ENCODE measurements at regions not wholly inside any gene's neighbourhood (a gene's known extent, or its start where the extent isn't known, plus 50 kb on each side); places are given as distances from the start of the nearest gene placed in this dataset.
"Not testable (repeated sequence)": the region's sequence is repeated elsewhere in the genome, so short reads cannot be mapped to it uniquely, and the experiment has no call there.

DNA sequence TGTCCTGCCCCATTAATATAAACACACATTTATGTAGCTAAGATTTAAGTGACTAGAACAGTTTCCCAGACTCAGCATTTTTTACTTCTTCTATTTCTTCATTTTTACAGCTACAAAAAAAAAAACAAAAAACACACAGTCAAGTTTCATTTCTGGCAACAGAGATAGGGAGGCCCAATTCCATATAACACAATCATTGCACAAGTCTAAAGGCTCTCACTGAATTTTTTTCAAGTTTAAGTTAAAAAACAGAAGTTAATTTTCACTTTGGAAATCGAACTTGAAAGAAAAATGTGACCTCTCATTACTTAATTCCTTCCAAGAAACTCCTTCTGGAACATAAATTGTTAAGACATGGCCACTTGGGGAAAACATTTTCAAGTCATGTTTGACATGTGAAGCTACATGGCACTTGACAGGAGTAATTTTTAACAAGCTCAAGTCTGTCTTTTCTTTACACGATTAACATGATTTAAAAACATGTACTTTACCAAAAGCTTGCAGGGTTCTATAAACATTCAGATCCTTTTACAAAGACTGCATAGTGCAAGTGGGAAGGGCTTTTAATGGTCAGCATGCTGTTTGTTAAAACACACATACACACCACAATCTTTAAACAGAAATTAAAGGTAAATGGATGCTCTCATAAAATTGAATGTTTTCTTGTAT, 100.1 kb upstream of the CCDC28A start:
- Histone ChIP-seq H2AFZ (ENCODE audit: low read depth, low read length) (no peak overlapping the region), H3K27me3 (ENCODE audit: insufficient read depth, low read length, poor library complexity) (no peaks in the 10 kb centered on the region), H3K9ac (ENCODE audit: low read depth, low read length) (no peak overlapping the region), H3K4me1 (ENCODE audit: insufficient read depth, low read length) (no peaks in the 10 kb centered on the region), H3K79me2 (ENCODE audit: insufficient read depth, low read length) (no peaks in the 10 kb centered on the region), H3K36me3 (ENCODE audit: insufficient read depth, low read length) (no peaks in the 10 kb centered on the region), H3K27ac (ENCODE audit: low read length) (no peak overlapping the region), H3K4me2 (ENCODE audit: insufficient read depth, low read length) (no peak overlapping the region), H3K9me3 (ENCODE audit: insufficient read depth, low read length, severe bottlenecking) (no peaks in the 10 kb centered on the region), H4K20me1 (ENCODE audit: insufficient read depth, low read length) (no peaks in the 10 kb centered on the region), H3K4me3 (ENCODE audit: low read depth in 1 of 2, low read length in 2 of 2) (no peak overlapping the region)
- DNase-seq, result no peak
- no peak for TF ChIP-seq EZH2 (IDR thresholded peaks at IDR 0.05; ENCODE audit: borderline replicate concordance, low read depth, low read length, severe bottlenecking)
- TF ChIP-seq, protein P1, sequence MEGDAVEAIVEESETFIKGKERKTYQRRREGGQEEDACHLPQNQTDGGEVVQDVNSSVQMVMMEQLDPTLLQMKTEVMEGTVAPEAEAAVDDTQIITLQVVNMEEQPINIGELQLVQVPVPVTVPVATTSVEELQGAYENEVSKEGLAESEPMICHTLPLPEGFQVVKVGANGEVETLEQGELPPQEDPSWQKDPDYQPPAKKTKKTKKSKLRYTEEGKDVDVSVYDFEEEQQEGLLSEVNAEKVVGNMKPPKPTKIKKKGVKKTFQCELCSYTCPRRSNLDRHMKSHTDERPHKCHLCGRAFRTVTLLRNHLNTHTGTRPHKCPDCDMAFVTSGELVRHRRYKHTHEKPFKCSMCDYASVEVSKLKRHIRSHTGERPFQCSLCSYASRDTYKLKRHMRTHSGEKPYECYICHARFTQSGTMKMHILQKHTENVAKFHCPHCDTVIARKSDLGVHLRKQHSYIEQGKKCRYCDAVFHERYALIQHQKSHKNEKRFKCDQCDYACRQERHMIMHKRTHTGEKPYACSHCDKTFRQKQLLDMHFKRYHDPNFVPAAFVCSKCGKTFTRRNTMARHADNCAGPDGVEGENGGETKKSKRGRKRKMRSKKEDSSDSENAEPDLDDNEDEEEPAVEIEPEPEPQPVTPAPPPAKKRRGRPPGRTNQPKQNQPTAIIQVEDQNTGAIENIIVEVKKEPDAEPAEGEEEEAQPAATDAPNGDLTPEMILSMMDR (IDR thresholded peaks at IDR 0.05; ENCODE audit: borderline replicate concordance, extremely low read depth, low read length, poor library complexity, severe bottlenecking), result no peak
- no peak for ATAC-seq (ENCODE audit: insufficient read depth, low read depth)

DNA sequence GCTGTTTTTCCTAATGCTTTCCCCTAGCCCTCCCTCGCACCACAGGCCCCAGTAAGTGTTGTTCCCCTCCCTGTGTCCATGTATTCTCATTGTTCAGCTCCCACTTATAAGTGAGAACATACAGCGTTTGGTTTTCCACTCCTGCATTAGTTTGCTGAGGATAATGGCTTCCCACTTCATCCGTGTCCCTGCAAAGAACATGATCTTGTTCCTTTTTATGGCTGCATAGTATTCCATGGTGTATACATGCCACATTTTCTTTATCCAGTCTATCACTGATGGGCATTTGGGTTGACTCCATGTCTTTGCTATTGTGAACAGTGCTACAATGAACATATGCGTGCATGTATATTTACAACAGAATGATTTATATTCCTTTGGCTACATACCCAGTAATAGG, 99.1 kb upstream of the CCDC28A start:
- H4K20me1 ChIP-seq (ENCODE audit: insufficient read depth, low read length); H3K4me1 ChIP-seq (ENCODE audit: insufficient read depth, low read length); ATAC-seq (ENCODE audit: insufficient read depth, low read depth); H3K9ac ChIP-seq (ENCODE audit: low read depth, low read length); H3K9me3 ChIP-seq (ENCODE audit: insufficient read depth, low read length, severe bottlenecking); H3K4me3 ChIP-seq (ENCODE audit: low read depth in 1 of 2, low read length in 2 of 2); H3K27me3 ChIP-seq (ENCODE audit: insufficient read depth, low read length, poor library complexity); H3K36me3 ChIP-seq (ENCODE audit: insufficient read depth, low read length); H3K79me2 ChIP-seq (ENCODE audit: insufficient read depth, low read length); DNase-seq; H3K4me2 ChIP-seq (ENCODE audit: insufficient read depth, low read length); H3K27ac ChIP-seq (ENCODE audit: low read length); H2AFZ ChIP-seq (ENCODE audit: low read depth, low read length): not testable (repeated sequence)

DNA sequence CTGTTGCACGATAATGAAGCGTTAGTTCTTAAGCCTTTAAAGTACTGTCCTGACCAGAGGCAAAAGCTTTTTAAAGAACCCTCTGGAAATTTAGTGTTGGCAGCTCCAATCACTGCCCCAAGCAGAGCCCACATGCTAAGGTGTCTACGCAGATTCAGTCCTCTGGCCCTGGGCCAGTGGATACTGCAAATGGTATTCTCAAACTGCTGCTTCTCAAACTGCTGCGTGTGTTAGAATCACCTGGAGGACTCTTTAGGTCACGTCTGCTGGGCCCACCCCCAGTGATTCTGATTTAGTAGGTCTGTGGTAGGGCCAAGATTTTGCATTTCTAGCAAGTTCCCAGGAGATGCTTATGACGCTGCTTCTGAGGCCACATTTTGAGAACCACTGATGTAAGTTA, 96.0 kb upstream of the CCDC28A start:
- H4K20me1 ChIP-seq (ENCODE audit: insufficient read depth, low read length), result no peaks in the 10 kb centered on the region
- no peaks in the 10 kb centered on the region for H3K27me3 ChIP-seq (ENCODE audit: insufficient read depth, low read length, poor library complexity)
- H3K36me3 ChIP-seq (ENCODE audit: insufficient read depth, low read length), result no peaks in the 10 kb centered on the region
- H3K27ac ChIP-seq (ENCODE audit: low read length), result no peak overlapping the region
- H3K79me2 ChIP-seq (ENCODE audit: insufficient read depth, low read length), result no peaks in the 10 kb centered on the region
- H2AFZ ChIP-seq (ENCODE audit: low read depth, low read length), result no peak overlapping the region
- TF ChIP-seq, protein P1 (IDR thresholded peaks at IDR 0.05; ENCODE audit: borderline replicate concordance, extremely low read depth, low read length, poor library complexity, severe bottlenecking), result no peak
- TF ChIP-seq EZH2 (IDR thresholded peaks at IDR 0.05; ENCODE audit: borderline replicate concordance, low read depth, low read length, severe bottlenecking), result no peak
- H3K4me3 ChIP-seq (ENCODE audit: low read depth in 1 of 2, low read length in 2 of 2), result no peak overlapping the region
- H3K4me1 ChIP-seq (ENCODE audit: insufficient read depth, low read length), result no peaks in the 10 kb centered on the region
- no peaks in the 10 kb centered on the region for H3K9me3 ChIP-seq (ENCODE audit: insufficient read depth, low read length, severe bottlenecking)
- H3K9ac ChIP-seq (ENCODE audit: low read depth, low read length), result no peak overlapping the region
- ATAC-seq (ENCODE audit: insufficient read depth, low read depth) (no peak), DNase-seq (no peak)
- no peak overlapping the region for H3K4me2 ChIP-seq (ENCODE audit: insufficient read depth, low read length)

DNA sequence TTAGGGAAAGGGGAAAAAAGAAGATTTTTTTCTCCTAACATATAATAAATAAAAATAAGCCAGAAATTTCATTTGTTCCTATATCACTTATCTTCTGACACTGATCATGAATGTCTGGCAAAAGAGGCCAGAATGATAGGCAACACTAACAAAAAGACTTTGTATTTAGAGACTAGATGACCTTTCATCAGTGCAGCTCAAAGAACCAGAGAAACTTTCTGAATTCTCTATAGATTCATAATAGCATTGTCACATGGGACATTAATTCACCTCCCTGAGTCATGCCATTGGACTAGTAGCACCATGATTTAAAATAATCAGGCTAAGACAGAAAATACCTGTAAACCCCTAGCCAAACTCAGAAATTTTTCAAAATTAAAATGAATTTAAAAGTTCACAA, 95.4 kb upstream of the CCDC28A start:
- no peak overlapping the region for H3K9ac ChIP-seq (ENCODE audit: low read depth, low read length)
- no peaks in the 10 kb centered on the region for H3K36me3 ChIP-seq (ENCODE audit: insufficient read depth, low read length)
- H3K27ac ChIP-seq (ENCODE audit: low read length), result no peak overlapping the region
- H3K79me2 ChIP-seq (ENCODE audit: insufficient read depth, low read length), result no peaks in the 10 kb centered on the region
- no peak overlapping the region for H3K4me2 ChIP-seq (ENCODE audit: insufficient read depth, low read length)
- H3K4me1 ChIP-seq (ENCODE audit: insufficient read depth, low read length), result no peaks in the 10 kb centered on the region
- TF ChIP-seq, protein P1 (IDR thresholded peaks at IDR 0.05; ENCODE audit: borderline replicate concordance, extremely low read depth, low read length, poor library complexity, severe bottlenecking), result no peak
- no peak for TF ChIP-seq EZH2 (IDR thresholded peaks at IDR 0.05; ENCODE audit: borderline replicate concordance, low read depth, low read length, severe bottlenecking)
- no peak overlapping the region for H3K4me3 ChIP-seq (ENCODE audit: low read depth in 1 of 2, low read length in 2 of 2)
- no peak for ATAC-seq (ENCODE audit: insufficient read depth, low read depth)
- no peaks in the 10 kb centered on the region for H3K9me3 ChIP-seq (ENCODE audit: insufficient read depth, low read length, severe bottlenecking)
- no peaks in the 10 kb centered on the region for H4K20me1 ChIP-seq (ENCODE audit: insufficient read depth, low read length)
- H3K27me3 ChIP-seq (ENCODE audit: insufficient read depth, low read length, poor library complexity), result no peaks in the 10 kb centered on the region
- no peak overlapping the region for H2AFZ ChIP-seq (ENCODE audit: low read depth, low read length)
- no peak for DNase-seq

Measured in DND-41 (cell line).